Stimulated activated CD8-positive, alpha-beta memory T cell treated with anti-CD3 and anti-CD28 coated beads, Interleukin-15, amount 100 ng/mL, for 24 hours (primary cell): ENCODE measurements at regions not wholly inside any gene's neighbourhood (a gene's known extent, or its start where the extent isn't known, plus 50 kb on each side); places are given as distances from the start of the nearest gene placed in this dataset.

Experiments
- DNase-seq: peaks from one replicate; pipeline ENCODE4 v3.0.0-alpha.2; 2020; ENCODE audit warnings: low read depth

DNA sequence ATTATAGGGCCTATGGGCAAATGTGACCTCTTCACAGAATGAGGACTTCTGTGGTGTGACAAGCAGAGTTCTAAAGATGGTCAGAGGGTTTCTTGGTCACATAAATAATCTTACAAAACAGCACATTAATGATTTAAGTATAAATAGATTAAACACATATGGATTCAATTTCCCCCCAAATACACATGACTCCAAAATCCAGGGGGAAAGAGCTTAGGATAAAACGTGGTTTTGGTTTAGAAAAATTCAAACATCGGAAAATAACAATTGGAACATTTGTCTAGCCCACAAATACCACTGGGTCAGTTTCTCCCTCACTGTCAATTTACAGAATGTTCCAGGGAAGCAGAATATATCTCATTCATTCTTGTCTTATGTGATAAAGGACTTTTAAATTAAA is 283.1 kb downstream of the COG6 start:
- no peak for DNase-seq

DNA sequence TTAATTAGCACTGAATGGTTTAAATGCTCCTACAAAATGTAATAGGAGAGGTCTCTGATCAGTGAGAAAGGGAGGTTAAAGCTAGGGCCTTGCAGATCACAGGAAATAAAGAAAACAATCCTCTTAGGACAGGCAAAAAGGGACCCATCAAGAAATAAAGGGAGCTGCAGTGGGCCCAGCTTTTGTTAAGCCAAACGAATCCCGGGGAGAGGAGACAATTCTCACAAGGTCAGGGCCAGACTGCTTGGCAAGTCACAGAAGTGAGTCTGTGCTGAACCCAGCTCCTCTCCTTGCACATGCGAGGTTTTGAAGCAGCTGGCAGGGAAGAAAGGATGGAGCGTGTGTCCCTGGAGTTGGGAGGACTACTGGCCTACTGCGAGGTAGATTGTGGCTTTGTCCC is 285.8 kb downstream of the COG6 start:
- no peak for DNase-seq

GRCh38 chr13:39941911-39942551 is 286.6 kb downstream of the COG6 start:
- DNase-seq, result no peak

DNA sequence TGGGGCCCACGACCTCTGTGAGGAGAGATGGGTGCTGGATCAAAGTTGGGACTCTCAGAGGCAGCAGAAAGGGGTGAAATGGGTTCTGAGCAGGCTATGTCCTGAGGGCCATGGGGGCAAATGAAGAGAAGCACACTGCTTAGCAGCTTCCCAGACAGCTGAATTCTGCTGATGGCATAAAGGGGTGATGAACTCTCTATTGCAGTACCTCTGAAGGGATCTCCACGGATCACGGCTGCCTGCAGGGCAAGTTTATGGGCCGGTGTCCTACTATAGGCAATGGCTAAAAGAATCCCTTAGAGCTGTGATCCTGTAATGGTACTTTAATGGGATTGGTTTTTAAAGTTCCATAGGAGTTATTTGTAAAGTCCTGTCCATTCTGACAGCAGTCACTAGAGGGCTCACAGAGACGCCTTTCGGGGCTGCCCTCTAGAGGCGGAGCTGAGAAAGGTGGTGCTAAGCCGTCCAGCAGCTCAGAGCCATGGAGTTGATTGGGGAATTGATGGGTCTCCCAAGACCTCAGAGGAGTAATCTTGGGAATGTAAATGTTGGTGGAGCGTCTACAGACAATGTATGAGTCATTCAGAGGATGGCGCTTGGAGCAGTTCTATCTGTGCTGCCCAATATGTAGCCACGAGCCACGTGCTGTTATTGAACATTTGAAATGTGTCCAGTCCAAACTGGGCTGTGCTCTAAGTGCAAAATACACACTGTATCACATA is 287.3 kb downstream of the COG6 start:
- peak; percentile 17 for DNase-seq

- no peak for DNase-seq
These were observed 288.2 kb downstream of the COG6 start for GRCh38 chr13:39943711-39944110.

DNA sequence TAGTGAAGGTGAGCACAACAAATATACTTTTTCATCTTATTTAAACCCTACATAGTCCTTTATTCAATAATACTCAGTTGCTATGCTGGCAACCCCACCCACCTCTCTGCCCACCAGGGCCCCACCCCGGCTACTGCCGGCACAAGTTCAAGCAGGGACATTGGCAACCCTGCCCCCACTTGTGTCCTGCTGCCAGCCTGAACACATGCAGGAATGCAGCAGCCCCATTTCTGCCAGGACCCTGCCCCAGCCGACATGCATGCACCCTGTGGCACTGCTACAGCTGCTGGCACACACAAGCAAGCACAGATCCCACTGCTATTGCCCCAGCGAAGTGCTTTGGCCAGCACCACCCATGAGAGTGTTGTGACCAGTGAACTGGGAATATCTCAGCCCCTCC is 289.8 kb downstream of the COG6 start:
- DNase-seq, result no peak

- DNase-seq, result no peak
These were observed 291.3 kb downstream of the COG6 start for GRCh38 chr13:39946769-39947168.

GRCh38 chr13:39951301-39951700 is 295.8 kb downstream of the COG6 start:
- no peak for DNase-seq

GRCh38 chr13:39952249-39953233 is 297.1 kb downstream of the COG6 start:
- no peak for DNase-seq

DNA sequence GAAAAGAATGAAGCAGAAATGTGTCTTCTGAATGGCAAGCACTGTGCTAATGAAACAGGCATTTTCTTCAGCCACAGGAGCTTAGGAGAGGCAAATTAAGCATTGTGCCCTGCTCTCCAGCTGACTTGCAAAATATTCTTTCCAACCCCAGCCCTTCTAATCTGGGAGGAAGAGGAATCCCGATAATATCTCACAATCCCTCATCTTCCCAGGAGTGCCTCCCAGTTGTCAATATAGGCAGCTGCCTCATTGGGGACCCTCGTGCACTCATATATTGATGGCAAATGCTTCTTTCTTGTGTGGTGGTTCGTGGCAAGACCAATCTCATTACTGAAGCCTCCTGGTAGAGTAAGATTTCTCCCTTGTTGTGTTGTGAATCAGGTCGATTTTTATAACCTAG is 299.0 kb downstream of the COG6 start:
- DNase-seq, result no peak

DNA sequence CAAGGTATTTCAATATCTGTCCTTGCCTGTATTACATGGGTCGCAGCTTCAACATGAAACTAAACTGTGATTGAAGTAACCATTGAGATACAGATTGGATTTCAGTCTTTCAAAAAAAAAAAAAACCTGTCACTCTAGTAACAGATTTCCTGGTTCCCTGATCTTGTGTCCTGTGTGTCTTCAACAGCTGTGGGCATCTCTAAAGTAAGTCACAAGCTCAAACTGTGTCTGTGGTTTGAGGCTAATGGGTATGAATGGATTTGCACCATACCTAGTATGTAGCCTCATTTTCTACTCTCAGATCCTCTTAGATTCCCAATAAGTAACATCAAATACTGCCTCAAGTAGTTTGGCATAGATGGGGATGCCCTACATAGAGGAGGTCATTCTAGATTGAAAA is 300.1 kb downstream of the COG6 start:
- no peak for DNase-seq

DNA sequence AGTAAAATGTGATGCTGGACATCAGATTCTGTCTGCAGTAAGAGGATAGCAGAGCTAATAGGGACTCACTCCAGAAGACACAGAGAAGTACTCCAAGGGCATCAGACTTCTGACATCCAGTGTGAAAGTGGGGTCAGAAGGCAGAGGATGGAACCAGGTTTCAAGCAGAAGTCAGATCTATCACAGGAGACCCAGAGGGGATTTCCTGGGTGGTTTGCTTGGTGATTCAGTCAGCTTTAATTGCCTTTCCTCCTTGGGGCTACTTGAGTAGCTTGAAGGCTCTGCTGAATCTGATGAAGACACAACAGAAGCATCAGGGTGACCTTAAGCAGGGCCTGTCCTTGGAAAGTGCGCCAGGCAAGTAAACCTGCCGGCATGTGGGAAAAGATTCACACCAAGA is 300.6 kb downstream of the COG6 start:
- DNase-seq, result no peak

- no peak for DNase-seq
These were observed 302.6 kb downstream of the COG6 start for GRCh38 chr13:39957868-39958677.

- DNase-seq, result no peak
These were observed 304.2 kb downstream of the COG6 start for GRCh38 chr13:39959497-39960144.

GRCh38 chr13:39960191-39960590 is 304.7 kb downstream of the COG6 start:
- no peak for DNase-seq

GRCh38 chr13:39961036-39961435 is 305.6 kb downstream of the COG6 start:
- no peak for DNase-seq

- DNase-seq, result no peak
These were observed 308.1 kb downstream of the COG6 start for GRCh38 chr13:39963612-39964011.

GRCh38 chr13:39965309-39965708 is 309.8 kb downstream of the COG6 start:
- no peak for DNase-seq

DNA sequence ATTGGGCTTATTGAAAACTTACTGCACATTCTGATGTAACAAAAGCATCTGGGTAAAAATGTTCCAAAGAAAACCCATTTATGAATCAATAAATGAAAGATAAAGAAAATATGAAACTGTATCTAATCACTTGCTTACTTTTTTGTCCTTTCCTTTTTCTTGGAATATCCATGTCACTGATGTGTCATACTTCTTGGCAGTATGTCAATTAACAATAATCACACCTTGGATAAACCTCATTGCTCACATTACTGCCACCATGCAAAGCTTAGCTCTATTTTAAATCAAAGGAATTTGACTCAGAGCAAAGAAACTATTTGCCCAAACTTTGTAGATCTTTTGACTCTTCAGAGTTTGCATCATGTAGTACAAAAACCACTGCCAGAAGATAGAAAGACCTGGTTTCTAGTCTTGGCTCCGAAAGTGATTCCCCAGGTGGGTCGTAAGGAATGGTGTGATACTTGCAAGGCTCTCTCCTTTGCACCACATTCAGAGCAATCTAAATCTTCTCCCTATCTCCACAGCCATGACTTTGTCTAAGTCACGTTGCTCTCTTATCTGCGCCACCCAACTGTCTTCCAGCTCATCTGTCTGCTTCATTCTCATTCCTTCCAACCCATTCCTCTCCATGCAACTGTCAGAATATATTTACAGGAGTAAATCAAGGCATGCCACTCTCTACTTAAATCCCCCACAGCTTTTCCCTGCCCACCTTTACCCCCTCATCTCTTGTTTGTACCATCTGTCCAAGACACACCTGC is 311.9 kb downstream of the COG6 start:
- DNase-seq, result no peak

DNA sequence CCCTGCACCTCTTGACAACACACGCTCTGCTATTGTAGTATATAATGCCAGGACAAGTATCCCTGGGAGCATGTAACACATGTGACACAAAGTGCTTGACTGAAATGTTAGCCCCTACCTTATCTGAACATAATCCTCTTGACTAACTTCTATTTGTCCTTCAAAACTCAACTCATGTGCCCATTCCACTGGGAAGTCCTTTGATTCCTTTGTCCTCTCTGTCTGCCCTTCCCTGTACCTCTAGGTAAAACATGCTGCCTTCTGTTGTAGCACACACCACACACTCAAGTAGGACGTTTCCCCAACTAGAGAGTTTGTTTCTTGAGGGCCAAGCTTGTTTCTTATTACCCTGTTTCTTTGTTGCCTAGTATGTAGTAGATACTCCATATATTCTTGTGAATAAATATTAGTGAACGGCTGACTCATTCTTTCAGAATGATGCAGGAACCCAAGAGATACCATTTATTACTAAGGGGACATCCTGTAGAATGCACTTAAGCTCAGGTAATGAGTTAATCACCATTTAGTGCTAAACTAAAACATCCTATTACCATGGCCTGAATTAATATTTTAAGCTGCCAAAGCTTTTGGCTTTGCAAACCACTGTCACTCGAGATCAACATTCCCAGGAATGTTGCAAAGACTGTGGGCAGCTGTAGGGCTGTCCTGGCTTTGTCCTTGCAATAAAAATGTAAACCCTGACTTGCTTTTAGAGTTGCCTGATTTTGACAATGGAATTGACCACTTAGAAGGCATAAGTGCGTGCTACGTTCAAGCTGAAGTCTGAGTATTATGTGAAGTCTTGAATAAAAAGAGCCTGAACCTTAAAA is 313.4 kb downstream of the COG6 start:
- DNase-seq, result no peak
